Gastrocnemius medialis (tissue), 4 donors: ENCODE measurements at regions not wholly inside any gene's neighbourhood (a gene's known extent, or its start where the extent isn't known, plus 50 kb on each side); places are given as distances from the start of the nearest gene placed in this dataset.

Source experiments
- CTCF ChIP-seq, 5 experiments: fragments of 450-650 bp in 3 of 5; fragments of 200-600 bp in 2 of 5; sonication (generic) in 2 of 5; IDR thresholded peaks in 4 of 5; conservative IDR thresholded peaks in 1 of 5; 1 replicate in 4 of 5; 2 replicates in 1 of 5; pipeline ENCODE4 v1.5.1; 2016 to 2019; ENCODE audit warnings: antibody characterized with exemption in 5 of 5, mild to moderate bottlenecking in 3 of 5, moderate library complexity in 3 of 5
- POLR2A ChIP-seq, 2 donors: fragments of 450-650 bp; IDR thresholded peaks; one replicate each; pipeline ENCODE4 v1.6.1; 2017; ENCODE audit warnings: antibody characterized with exemption in 2 of 2, mild to moderate bottlenecking in 2 of 2, moderate library complexity in 2 of 2

- TF ChIP-seq CTCF (IDR thresholded peaks at IDR 0.05 in 4 of 5, conservative IDR thresholded peaks at IDR 0.05 in 1 of 5) (no peak), POLR2A (IDR thresholded peaks at IDR 0.05) (no peak)
Measured at GRCh38 chr4:106628586-106629267, 260.1 kb upstream of the GIMD1 start.
